ENCODE measurements at regions not wholly inside any gene's neighbourhood (a gene's known extent, or its start where the extent isn't known, plus 50 kb on each side); places are given as distances from the start of the nearest gene placed in this dataset.

DNA sequence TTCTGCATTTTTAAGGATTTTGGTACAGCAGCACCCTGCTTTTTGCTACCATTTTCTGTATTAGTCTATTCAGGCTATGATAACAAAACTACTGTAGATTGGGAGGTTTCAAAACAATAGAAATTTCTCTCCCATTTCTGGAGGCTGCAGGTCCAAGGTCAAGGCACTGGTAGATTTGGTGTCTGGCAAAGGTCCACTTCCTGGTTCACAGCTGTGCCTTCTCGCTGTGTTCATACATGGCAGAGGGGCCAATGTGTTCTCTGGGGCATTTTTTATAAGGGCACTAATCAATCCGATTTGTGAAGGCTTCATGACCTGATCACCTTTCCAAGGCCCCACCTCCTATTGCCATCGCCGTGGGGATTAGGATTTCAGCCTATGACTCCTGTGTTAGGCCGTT is 268.1 kb upstream of the RTL1 start:
- Mint-ChIP-seq H3K4me1 (no peaks in the 10 kb centered on the region), H3K4me3 (no peak overlapping the region), H3K9me3 (peaks cover 7 to 29% (median 23%) of the 10 kb centered on the region in 7 donors), H3K27ac (no peak overlapping the region), H3K27me3 (peaks cover 0 to 5% (median 0%) of the 10 kb centered on the region in 3 donors), H3K36me3 (peaks cover 0 to 10% of the 10 kb centered on the region in 2 donors)
- DNase-seq (no peak), ATAC-seq (ENCODE audit: low read depth in 2 of 2) (no peak)

DNA sequence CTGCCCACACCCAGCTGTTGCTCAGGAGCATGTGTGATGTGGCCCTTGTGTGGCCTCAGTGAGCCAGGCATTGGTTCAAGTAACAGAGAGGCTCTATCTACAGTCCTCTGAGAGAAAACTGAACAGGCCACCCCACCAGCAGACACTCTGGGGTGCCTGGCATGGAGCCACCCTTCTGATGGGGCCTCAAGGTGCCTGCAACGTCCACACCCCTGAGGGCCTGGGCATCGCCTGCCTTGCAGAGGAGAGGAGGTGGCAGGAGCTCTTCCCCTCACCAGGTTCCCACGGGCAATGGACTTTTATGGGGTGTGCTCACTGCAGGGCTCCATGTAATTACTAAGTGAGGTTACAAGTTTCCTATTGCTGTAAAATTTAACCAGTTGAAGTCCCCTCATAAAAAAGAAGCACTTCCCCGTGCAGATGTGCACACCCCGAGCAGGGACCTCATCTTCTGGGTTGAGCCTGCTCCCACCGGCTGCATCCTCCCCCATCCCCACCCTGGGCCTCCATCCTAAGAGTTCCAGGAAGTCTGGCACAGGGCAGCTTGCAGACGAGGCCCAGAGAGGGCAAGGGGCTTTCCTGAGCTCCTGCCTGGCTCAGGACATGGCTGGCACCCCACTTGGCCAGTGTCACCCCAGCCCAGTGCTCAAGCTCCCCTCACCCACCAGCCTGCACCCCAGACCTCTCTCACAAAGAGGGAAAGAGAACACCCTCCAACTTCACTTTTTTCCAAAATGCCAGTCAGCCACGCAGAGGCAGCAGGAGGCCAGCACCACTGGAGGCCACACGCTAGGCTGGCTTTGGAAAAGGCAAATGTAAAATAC is 270.4 kb upstream of the RTL1 start:
- peak overlapping the region in 1 of 8 donors; percentile 11 for H3K4me3 Mint-ChIP-seq
- H3K27ac Mint-ChIP-seq: no peak overlapping the region

GRCh38 chr14:101174522-101174838 is 271.0 kb upstream of the RTL1 start:
- H3K36me3 Mint-ChIP-seq: no peaks in the 10 kb centered on the region
- no peak overlapping the region for H3K27ac Mint-ChIP-seq
- no peak overlapping the region for H3K4me3 Mint-ChIP-seq
- ATAC-seq (ENCODE audit: low read depth in 2 of 2) (no peak), DNase-seq (no peak)
- H3K4me1 Mint-ChIP-seq: no peaks in the 10 kb centered on the region
- H3K27me3 Mint-ChIP-seq: peaks cover 0 to 5% (median 0%) of the 10 kb centered on the region in 3 donors
- peaks cover 0 to 7% (median 5%) of the 10 kb centered on the region in 7 donors for H3K9me3 Mint-ChIP-seq

More for the DNA sequence above, 270.4 kb upstream of the RTL1 start:
- no peak for DNase-seq
- ATAC-seq (ENCODE audit: low read depth in 2 of 2): no peak
- peaks cover 0 to 5% (median 0%) of the 10 kb centered on the region in 3 donors for H3K27me3 Mint-ChIP-seq
- no peaks in the 10 kb centered on the region for H3K4me1 Mint-ChIP-seq
- no peaks in the 10 kb centered on the region for H3K36me3 Mint-ChIP-seq
- peaks cover 0 to 9% (median 5%) of the 10 kb centered on the region in 7 donors for H3K9me3 Mint-ChIP-seq

- no peak for DNase-seq
- H3K27ac Mint-ChIP-seq: no peak overlapping the region
- no peaks in the 10 kb centered on the region for H3K4me1 Mint-ChIP-seq
- ATAC-seq (ENCODE audit: low read depth in 2 of 2): no peak
- peaks cover 0 to 5% (median 0%) of the 10 kb centered on the region in 3 donors for H3K27me3 Mint-ChIP-seq
- H3K36me3 Mint-ChIP-seq: peaks cover 0 to 3% of the 10 kb centered on the region in 2 donors
- peaks cover 2 to 7% (median 4%) of the 10 kb centered on the region in 7 donors for H3K9me3 Mint-ChIP-seq
- H3K4me3 Mint-ChIP-seq: no peak overlapping the region
These were observed 271.6 kb upstream of the RTL1 start for GRCh38 chr14:101174980-101175606.

DNA sequence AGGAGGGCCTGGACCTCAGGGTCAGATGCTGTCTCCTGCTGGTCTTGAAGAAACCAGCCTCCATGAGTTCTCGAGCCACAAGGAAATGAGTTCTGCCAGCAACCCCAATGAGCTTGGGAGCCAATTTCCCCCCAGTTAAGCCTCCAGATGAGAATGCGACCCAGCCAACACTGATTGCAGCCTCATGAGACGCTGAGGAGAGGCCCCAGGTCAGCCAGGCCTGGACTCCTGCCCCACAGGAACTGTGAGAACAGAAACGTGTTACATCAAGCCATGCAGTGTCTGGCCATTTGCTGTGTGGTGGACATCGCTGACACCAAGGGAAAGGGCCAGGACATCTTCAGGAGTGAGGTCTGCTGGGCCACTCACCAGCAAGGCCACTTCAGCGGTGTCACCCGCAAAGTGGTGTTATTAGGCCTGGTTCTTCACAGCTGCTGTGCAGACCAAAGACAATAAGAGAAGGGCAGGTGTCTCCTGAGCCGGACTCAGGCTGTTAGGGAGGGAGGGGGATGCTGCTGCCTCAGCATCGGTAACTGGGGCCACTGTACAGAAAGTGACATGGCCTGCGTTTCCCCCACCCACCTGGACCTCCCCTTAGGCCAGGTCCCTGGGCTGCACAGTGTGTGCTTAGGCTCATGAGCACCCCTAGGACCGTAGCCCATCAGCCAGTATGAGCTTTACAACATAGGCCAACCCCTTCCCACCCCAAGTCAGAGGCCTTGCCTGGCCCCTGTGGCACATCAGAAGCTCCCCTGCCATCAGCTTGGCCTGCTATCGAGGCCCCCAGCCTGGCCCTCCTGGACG is 272.4 kb upstream of the RTL1 start:
- Mint-ChIP-seq H3K36me3 (peaks cover 0 to 7% of the 10 kb centered on the region in 2 donors), H3K27ac (no peak overlapping the region), H3K4me3 (no peak overlapping the region), H3K9me3 (peaks cover 0 to 5% (median 4%) of the 10 kb centered on the region in 7 donors), H3K27me3 (peaks cover 0 to 5% (median 0%) of the 10 kb centered on the region in 3 donors), H3K4me1 (no peaks in the 10 kb centered on the region)
- no peak for ATAC-seq (ENCODE audit: low read depth in 2 of 2)
- DNase-seq: no peak

DNA sequence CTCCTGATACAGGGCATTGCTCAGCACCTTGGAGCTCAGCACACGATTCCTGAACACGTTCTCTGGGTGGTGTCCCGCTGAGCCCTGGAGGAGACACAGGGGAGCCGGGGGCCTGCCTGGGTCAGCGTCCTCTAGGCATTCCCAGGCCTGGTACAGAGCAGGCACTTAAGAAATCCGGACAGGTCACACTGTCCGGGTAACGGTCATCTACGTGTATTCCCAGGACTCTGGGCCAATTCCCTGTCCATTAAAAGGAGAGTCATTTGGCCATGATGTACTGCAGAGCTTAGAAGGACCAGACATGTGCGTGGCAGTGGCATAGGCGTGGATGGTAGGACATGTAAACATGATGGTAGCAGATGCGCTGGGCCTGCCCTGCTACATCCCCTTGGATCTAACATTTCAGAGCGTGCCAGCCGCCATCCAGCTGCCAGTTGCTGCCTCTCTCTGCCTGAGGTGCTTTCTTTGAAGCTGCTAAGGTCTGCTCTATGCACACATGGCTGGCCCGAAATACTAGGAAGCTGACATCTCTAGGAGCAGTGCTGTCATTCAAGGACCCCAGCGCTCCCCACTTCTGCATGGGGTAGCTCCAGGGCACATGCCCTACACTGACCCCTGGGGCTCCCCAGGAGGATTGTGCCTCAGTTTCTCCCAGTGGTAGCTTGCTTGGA is 273.1 kb upstream of the RTL1 start:
- Mint-ChIP-seq H3K36me3 (peaks cover 0 to 7% of the 10 kb centered on the region in 2 donors), H3K4me3 (no peak overlapping the region), H3K27me3 (peaks cover 0 to 5% (median 0%) of the 10 kb centered on the region in 3 donors), H3K9me3 (peaks cover 0 to 4% (median 0%) of the 10 kb centered on the region in 7 donors), H3K27ac (no peak overlapping the region), H3K4me1 (no peaks in the 10 kb centered on the region)
- DNase-seq (no peak), ATAC-seq (ENCODE audit: low read depth in 2 of 2) (no peak)

- DNase-seq (no peak), ATAC-seq (ENCODE audit: low read depth in 2 of 2) (no peak)
- H3K27me3 Mint-ChIP-seq: peaks cover 0 to 5% (median 0%) of the 10 kb centered on the region in 3 donors
- peaks cover 0 to 6% (median 4%) of the 10 kb centered on the region in 7 donors for H3K9me3 Mint-ChIP-seq
- H3K4me3 Mint-ChIP-seq: no peak overlapping the region
- H3K36me3 Mint-ChIP-seq: peaks cover 0 to 7% of the 10 kb centered on the region in 2 donors
- H3K4me1 Mint-ChIP-seq: no peaks in the 10 kb centered on the region
- peak overlapping the region in 1 of 6 donors; percentile 38 for H3K27ac Mint-ChIP-seq
These were observed 273.9 kb upstream of the RTL1 start for GRCh38 chr14:101177301-101177971.

- Mint-ChIP-seq H3K27ac (no peak overlapping the region), H3K27me3 (peaks cover 0 to 2% (median 0%) of the 10 kb centered on the region in 3 donors), H3K4me3 (peak overlapping the region in 1 of 8 donors; percentile 15), H3K4me1 (no peaks in the 10 kb centered on the region), H3K36me3 (peaks cover 0 to 7% of the 10 kb centered on the region in 2 donors), H3K9me3 (peaks cover 0 to 6% (median 4%) of the 10 kb centered on the region in 7 donors)
- DNase-seq (no peak), ATAC-seq (ENCODE audit: low read depth in 2 of 2) (no peak)
These were observed 274.9 kb upstream of the RTL1 start for GRCh38 chr14:101178184-101179072.

DNA sequence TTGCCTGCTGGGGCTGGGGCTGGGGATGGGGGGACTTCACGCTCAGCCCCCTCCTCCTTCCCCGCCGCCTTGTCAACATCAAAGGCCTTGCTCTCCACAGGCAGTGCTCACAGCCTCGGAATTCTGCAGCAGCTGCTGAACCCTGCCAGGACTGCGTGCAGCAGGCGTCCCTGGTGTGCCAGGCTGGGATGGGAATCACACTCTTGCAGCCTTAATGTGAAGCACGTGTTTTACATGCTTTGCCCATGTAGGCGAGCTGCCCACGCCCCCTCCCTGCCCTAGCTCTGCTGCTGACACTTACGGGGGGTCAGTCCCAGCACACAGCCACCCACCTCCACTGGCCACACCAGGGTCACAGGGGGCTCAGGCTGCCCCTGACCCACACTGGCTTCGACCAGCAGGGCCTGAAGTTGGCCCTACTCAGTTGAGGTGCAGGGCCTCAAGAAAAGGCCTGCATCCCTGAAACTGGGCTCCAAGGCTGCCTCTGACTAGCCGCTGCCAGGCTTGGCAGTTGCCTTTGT is 276.2 kb upstream of the RTL1 start:
- H3K27me3 Mint-ChIP-seq: no peaks in the 10 kb centered on the region
- DNase-seq: no peak
- no peaks in the 10 kb centered on the region for H3K4me1 Mint-ChIP-seq
- H3K4me3 Mint-ChIP-seq: no peak overlapping the region
- peaks cover 0 to 6% (median 3%) of the 10 kb centered on the region in 7 donors for H3K9me3 Mint-ChIP-seq
- peaks cover 0 to 7% of the 10 kb centered on the region in 2 donors for H3K36me3 Mint-ChIP-seq
- ATAC-seq (ENCODE audit: low read depth in 2 of 2): no peak
- H3K27ac Mint-ChIP-seq: no peak overlapping the region

GRCh38 chr14:101181446-101182313 is 278.2 kb upstream of the RTL1 start:
- Mint-ChIP-seq H3K27me3 (peaks cover 0 to 8% (median 0%) of the 10 kb centered on the region in 3 donors), H3K36me3 (peaks cover 0 to 7% of the 10 kb centered on the region in 2 donors)

DNA sequence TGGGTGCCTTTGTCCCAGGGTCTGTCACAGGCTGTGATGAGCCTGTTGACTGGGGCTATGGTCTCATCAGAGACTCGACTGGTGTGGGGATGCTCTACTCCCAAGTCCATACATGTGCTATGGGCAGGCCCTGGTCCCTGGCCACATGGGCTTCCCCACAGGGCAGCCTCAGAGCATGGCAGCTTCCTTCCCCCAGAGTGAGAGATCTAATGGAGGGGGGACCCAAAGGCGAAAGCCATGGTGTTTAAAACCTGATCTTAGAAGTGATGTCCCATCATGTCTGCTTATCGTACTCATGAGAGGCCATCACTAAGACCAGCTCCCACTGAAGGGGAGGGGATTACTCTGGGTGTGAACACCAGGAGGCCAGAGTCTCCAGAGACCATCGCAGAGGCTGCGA is 279.0 kb upstream of the RTL1 start:
- no peak for DNase-seq
- H3K9me3 Mint-ChIP-seq: peaks cover 0 to 6% (median 3%) of the 10 kb centered on the region in 7 donors
- no peak for ATAC-seq (ENCODE audit: low read depth in 2 of 2)
- H3K4me1 Mint-ChIP-seq: no peaks in the 10 kb centered on the region
- H3K27me3 Mint-ChIP-seq: peaks cover 0 to 8% (median 0%) of the 10 kb centered on the region in 3 donors
- peaks cover 0 to 7% of the 10 kb centered on the region in 2 donors for H3K36me3 Mint-ChIP-seq
- H3K4me3 Mint-ChIP-seq: no peak overlapping the region
- H3K27ac Mint-ChIP-seq: no peak overlapping the region

More at GRCh38 chr14:101181446-101182313, 278.2 kb upstream of the RTL1 start:
- no peak for ATAC-seq (ENCODE audit: low read depth in 2 of 2)
- Mint-ChIP-seq H3K4me1 (no peaks in the 10 kb centered on the region), H3K27ac (no peak overlapping the region), H3K9me3 (peaks cover 0 to 6% (median 3%) of the 10 kb centered on the region in 7 donors), H3K4me3 (no peak overlapping the region)
- no peak for DNase-seq

Measured in naive B cell (primary cell).